Globus pallidus (tissue), 1 donor: ENCODE measurements at regions not wholly inside any gene's neighbourhood (a gene's known extent, or its start where the extent isn't known, plus 50 kb on each side); places are given as distances from the start of the nearest gene placed in this dataset.

Experiments
- DNase-seq: peaks from one replicate; pipeline ENCODE4 v3.0.0-alpha.2; 2015; ENCODE audit warnings: low spot score

- no peak for DNase-seq
Observed at GRCh38 chr1:224846119-224846907, 83.2 kb upstream of the DNAH14 start.

DNA sequence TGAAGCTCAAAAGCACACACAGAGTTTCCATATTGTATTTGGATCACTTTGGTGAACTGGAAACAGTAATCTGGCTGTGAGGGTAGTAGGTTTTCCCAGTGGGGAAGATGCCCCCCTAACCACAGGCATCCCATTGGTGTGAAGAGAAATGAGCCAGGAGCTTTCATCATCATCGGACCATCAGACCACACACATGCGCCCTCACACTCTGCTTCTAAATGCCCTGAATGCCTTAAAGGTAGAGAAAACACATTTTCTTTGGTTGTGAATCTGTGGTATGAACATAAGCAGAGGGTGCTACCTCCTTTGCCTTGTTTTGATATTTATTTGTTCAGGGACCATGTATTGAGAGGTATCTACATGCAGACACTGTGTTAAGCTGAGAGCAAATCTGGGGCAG, 79.0 kb upstream of the DNAH14 start:
- DNase-seq, result no peak

DNA sequence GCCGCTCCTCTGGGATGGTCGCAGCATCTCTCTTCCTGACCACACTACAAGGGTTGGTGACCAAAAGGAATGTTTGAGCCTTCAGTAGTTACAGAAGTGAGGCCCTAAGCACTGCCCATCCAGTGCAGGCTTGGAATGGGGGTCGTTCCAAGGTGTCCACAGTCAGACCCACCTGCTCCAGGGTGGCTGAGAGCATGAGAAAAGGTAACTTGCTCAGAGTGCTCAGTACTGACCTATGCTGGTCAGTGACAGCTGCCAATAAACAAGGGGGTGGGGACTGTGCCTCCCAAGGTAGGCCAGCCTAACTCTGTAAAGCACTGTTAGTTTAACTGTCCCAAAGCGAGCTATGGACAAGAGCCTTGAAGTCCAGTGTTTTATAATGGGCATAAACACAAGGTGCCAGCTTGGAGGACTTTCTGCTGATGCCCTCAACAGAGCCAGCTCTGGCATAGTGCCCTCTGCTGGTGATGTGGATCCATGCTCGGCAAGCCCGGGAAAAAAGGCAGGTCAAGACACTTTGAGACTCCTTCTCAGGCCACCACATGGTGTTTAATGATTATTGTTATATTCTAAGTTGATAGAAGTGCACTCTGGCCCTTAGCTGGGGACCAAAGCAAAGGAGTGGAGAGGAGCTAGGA, 78.1 kb upstream of the DNAH14 start:
- DNase-seq, result peak; percentile 30

GRCh38 chr1:224851848-224852261, 77.6 kb upstream of the DNAH14 start:
- no peak for DNase-seq

DNA sequence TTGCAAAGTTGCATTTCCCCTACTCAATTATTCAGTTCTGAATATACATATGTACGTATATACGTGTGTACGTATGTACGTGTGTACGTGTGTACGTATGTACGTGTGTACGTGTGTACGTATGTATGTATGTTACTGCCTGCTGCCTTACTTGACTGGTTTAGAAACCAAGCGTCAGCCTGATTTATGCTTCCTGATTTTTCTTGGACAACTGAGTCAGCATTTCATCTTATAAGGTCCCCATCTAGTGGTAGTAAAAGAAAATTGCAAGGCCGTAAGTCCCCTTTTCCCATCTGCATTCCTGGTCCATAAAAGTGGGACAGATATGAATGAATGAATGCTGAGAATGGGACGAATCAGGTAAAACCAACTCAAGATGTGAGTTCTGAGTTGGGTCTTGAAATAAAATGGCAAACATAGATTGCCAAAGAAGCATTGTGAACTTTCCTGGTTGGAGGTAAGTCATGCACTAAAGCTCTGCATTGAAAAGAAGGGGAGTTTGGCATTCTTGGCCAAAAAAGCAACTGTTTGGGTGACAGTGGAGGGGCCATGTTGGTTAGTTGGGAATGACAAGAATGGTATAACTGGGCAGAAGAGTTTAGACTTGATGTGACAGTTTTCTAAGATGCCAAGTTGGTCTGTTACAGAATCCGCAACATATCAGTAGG, 76.4 kb upstream of the DNAH14 start:
- peak; percentile 43 for DNase-seq

- no peak for DNase-seq
Observed at GRCh38 chr1:224856973-224857372, 72.5 kb upstream of the DNAH14 start.

DNA sequence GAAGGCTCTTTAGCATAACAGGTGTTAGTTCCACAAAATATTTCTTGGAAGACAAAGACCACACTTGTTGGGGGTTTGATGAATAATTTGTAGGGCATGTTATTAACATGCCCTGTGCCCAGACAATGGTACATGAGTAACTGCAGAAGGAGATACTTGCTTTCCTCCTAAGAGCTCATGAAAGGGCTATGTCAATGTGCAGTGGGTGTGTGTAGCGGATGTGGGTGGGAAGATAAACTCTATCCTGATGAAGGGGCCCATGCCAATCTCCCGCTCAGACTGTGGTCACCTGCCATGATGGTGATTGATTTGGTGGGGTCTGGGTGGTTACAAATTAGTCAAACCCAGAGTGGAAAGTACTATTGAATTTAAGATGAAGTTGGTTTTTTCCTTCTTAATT, 69.8 kb upstream of the DNAH14 start:
- DNase-seq, result no peak

DNA sequence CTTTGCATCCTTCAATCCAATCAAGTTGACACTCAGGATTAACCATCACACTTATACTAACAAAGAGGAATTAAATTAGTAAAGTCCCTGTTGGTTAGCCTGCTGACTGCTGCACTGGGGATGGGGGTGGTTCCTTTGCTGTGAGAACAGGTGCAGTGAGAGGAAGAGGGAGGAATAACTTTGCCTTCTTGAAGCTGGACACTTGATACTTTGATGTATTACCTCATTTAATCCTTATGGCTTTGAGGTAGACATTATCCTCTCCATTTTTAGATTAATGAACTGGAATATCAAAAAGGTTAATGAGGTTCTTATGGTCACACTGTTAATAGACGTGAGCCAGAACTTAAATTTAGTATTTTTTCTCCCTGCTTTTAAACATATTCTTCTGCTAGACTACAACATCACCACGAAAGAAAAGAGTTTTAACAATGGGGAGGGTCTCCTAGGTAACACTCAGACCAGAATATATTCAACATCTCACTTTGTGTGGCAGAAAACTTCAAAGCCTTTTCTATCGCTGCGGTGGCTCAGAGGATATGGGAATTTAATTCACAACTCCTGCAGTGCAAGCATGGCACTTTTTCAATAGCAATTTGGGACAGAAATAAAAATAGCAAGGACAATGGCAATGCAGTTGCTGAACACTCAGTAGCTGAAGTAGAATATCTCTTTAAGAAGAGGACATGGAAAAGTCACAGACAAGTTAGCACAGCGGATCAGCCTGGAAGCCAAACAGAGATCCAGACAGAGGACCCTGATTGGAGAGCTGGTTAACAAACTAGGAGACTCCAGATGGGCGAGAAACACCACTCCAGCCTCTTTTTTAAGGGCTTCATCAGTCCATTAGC, 68.8 kb upstream of the DNAH14 start:
- no peak for DNase-seq

GRCh38 chr1:224861339-224861716, 68.1 kb upstream of the DNAH14 start:
- no peak for DNase-seq

DNA sequence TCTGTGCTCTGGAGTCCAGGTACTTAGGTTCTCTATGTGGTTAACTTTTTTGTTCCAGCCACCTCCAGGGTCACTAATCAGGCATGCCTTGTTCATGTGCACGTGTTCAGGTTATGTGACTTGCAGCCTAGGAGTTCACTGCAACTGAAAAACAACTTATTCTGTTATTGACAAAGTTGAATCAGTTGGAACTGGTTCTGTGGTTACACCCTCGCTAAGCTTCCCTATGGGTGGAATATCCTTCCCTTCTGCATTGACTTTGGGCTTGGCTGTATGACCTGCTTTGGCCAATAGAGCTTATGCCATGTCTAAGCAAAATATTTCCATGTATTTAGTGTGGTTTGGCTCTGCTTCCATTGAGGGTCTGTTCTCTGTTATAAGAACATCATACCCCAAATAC, 66.0 kb upstream of the DNAH14 start:
- DNase-seq, result no peak

GRCh38 chr1:224864006-224864405, 65.5 kb upstream of the DNAH14 start:
- DNase-seq, result no peak

DNA sequence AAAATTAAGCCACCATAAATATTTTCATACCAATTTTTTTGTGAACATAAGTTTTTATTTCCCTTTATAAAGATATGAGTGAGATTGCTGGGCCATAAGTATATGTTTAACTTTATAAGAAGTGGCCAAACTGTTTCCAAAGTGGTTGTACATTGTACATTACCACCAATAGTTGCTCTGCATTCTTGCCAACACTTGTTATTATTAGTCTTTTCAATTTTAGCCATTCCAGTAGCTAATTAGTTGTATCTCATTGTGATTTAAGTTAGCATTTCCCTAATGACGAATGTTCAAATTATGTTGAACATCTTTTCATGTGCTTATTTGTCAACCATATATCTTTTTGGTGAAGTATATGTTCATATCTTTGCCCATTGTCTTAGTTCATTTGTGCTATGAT, 64.0 kb upstream of the DNAH14 start:
- no peak for DNase-seq

DNA sequence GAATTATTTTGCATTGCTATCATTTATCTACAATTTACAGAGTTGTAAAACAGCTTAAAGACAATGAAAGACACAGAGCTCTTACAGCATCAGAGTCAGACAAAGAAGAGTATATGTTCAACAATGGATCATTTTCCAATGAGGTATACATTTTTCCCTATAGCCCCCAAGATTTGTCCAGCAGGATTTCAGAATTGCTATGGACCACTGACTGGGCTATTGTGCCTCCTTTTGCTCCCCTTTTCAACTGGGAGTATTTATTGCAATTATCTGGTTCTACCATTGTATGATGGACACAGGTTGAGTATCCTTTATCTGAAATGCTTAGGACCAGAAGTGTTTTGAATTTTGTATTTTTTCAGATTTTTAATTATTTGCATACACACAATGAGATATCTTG, 62.5 kb upstream of the DNAH14 start:
- DNase-seq, result no peak

DNA sequence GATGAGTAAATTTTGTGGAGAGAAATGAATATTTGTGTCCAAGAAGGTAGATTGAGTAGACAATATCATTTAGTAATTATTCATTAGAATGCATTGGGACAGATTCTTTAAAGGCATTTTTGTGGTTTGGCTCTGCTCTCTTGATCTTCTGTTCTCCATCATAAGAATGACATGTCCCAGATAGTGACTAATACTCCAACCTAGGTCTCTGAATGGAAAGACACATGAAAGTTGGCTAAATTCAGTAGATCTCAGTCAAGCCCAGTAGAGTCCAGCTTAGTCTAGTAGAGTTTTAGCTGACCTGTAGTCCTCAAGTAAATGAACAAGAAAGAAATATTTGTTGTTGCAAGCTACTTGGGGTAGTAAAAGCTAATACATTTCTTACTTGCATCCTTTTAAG, 61.8 kb upstream of the DNAH14 start:
- DNase-seq, result no peak

DNA sequence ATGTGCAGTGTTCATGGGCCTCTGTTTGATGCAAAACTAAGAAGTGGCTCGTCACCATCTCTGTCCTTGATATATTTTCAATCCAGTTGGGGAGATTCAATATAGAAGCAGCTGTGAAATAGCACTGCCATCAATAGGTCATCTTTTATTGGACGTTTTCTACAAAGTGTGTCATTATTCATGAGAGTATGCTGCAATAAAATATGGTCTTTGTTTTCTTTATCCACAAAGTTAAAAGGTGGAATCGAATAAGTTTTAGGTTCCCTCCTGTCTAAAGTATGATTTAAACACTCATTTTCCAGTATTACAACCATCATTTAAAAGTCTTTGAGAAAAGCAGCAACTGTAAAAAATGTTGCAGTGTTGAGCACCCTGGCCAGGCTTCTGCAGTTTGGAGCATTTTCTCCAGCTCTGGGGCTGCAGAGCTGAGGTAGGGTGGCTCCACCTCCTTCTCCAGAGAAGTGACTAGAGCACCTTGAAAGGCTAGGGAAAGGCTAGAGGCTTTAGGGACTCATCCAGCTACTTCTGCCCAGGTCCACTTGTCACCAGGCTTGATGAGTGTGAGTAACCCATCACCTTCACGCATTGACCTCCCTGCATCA, 56.5 kb upstream of the DNAH14 start:
- DNase-seq, result no peak

- no peak for DNase-seq
Observed at GRCh38 chr1:224873434-224874369, 55.8 kb upstream of the DNAH14 start.

DNA sequence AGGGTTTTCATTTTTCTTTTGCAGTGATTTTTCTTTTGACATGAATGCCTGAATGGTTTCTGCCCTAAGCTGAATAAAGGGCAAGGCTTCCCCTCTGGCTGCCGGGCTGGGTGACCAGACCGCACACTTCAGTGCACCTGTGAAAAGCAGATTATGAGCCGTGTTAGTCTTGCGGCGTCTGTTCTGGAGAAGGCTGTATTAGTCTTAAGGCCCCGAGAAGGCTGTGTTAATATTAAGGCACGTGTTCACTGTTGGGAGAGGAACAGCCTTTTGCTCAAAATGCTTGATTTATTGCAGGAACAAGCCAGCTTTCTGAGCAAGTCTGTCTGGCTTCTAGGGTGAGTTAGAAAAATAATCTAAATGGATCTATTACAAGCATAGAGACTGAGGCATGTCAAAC, 54.7 kb upstream of the DNAH14 start:
- no peak for DNase-seq

DNA sequence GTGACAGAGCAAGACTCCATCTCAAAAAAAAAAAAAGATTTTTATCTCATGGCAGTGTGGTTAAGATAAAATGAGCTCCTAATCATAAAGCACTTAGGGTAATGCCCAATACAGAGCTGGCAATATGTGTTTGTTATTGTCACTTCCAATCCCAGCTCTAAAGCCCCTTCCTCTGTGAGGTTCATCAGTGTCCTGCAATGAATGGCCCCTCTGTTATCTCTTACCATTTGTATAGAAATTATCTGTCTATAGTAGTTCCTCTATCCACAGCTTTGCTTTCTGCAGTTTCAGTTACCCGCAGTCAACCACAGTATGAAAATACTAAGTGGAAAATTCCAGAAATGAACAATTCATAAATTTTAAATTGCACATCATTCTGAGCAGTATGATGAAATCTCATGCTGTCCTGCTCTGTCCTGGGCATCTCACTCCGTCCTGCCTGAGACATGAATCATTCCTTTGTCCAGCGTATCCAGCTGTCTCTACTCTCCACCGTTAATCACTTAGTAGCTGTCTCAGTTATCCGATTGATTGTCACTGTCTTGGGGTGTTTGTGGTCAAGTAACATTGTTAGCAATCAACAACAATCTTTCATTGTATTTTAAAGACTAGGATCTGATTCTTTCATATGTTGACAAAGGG, 50.2 kb upstream of the DNAH14 start:
- peak; percentile 23 for DNase-seq
